GM23338 (cell line): ENCODE measurements at regions not wholly inside any gene's neighbourhood (a gene's known extent, or its start where the extent isn't known, plus 50 kb on each side); places are given as distances from the start of the nearest gene placed in this dataset.

Source experiments
- ATAC-seq: fragments of 200-7000 bp; cut with Tn5 transposase; 3 replicates; pipeline ENCODE4 v1.9.1; 2020
- DNase-seq: peaks from one replicate; pipeline ENCODE4 v3.0.0-alpha.2; 2015; ENCODE audit warnings: low spot score
- H2AFZ ChIP-seq: fragments of 200-600 bp; sonication (generic); 2 replicates; pipeline ENCODE4 v1.8.0; 2016; ENCODE audit warnings: antibody characterized with exemption, mild to moderate bottlenecking, moderate library complexity
- H3F3A ChIP-seq: fragments of 200-600 bp; sonication (generic); replicated peaks from 2 replicates; pipeline ENCODE4 v1.8.0; 2017; ENCODE audit warnings: antibody characterized with exemption, mixed run types, low read depth
- H3K27ac ChIP-seq: fragments of 200-600 bp; sonication (generic); 2 replicates; pipeline ENCODE4 v1.6.1; 2016; ENCODE audit warnings: low read depth
- H3K27me3 ChIP-seq: fragments of 200-600 bp; sonication (generic); 2 replicates; pipeline ENCODE4 v1.8.0; 2016; ENCODE audit warnings: mild to moderate bottlenecking, mixed run types, moderate library complexity; ENCODE audit not compliant: insufficient read depth
- H3K36me3 ChIP-seq: fragments of 200-600 bp; sonication (generic); 2 replicates; pipeline ENCODE4 v1.8.0; 2016; ENCODE audit warnings: mild to moderate bottlenecking; ENCODE audit not compliant: insufficient read depth
- H3K4me1 ChIP-seq: fragments of 200-600 bp; sonication (generic); 2 replicates; pipeline ENCODE4 v1.8.0; 2016; ENCODE audit warnings: mild to moderate bottlenecking, moderate library complexity; ENCODE audit not compliant: insufficient read depth
- H3K4me2 ChIP-seq: fragments of 200-600 bp; sonication (generic); 2 replicates; pipeline ENCODE4 v1.7.1; 2017; ENCODE audit warnings: mixed run types
- H3K4me3 ChIP-seq: fragments of 200-600 bp; sonication (generic); 2 replicates; pipeline ENCODE4 v1.6.1; 2016; ENCODE audit warnings: mixed run types
- H3K79me2 ChIP-seq: fragments of 200-600 bp; sonication (generic); replicated peaks from 2 replicates; pipeline ENCODE4 v1.8.0; 2017; ENCODE audit warnings: mild to moderate bottlenecking; ENCODE audit not compliant: insufficient read depth
- H3K9me2 ChIP-seq: fragments of 200-600 bp; sonication (generic); 2 replicates; pipeline ENCODE4 v1.8.0; 2017; ENCODE audit not compliant: insufficient read depth
- H4K20me1 ChIP-seq: fragments of 200-600 bp; sonication (generic); replicated peaks from 2 replicates; pipeline ENCODE4 v1.8.0; 2017; ENCODE audit warnings: mild to moderate bottlenecking; ENCODE audit not compliant: insufficient read depth
- H3K27ac Mint-ChIP-seq: 2 replicates; pipeline ENCODE4 v1.8.0; 2020; ENCODE audit warnings: inconsistent platforms, mild to moderate bottlenecking, moderate library complexity, mixed read lengths
- H3K27me3 Mint-ChIP-seq: 3 replicates; pipeline ENCODE4 v1.8.0; 2022; ENCODE audit warnings: low read depth, mild to moderate bottlenecking, moderate library complexity, mixed read lengths, inconsistent platforms; ENCODE audit not compliant: insufficient read depth, poor library complexity
- H3K36me3 Mint-ChIP-seq: 3 replicates; pipeline ENCODE4 v1.8.0; 2021; ENCODE audit warnings: low read depth, mild to moderate bottlenecking, inconsistent platforms, moderate library complexity, mixed read lengths
- H3K4me1 Mint-ChIP-seq: 3 replicates; pipeline ENCODE4 v1.8.0; 2020; ENCODE audit warnings: mild to moderate bottlenecking, inconsistent platforms, mixed read lengths
- H3K4me3 Mint-ChIP-seq: 3 replicates; pipeline ENCODE4 v1.8.0; 2021; ENCODE audit warnings: moderate library complexity, mild to moderate bottlenecking, inconsistent platforms, mixed read lengths
- H3K9me3 Mint-ChIP-seq: 3 replicates; pipeline ENCODE4 v1.8.0; 2020; ENCODE audit warnings: moderate library complexity, mild to moderate bottlenecking, inconsistent platforms, mixed read lengths
- CREB1 ChIP-seq: fragments of 250-450 bp; sonication (Bioruptor Pico); IDR thresholded peaks from 2 replicates; pipeline ENCODE4 v1.5.0; 2020; ENCODE audit warnings: low read depth, mild to moderate bottlenecking, moderate library complexity
- EZH2 ChIP-seq: fragments of 200-600 bp; sonication (generic); IDR thresholded peaks from one replicate; pipeline ENCODE4 v1.8.0; 2017; ENCODE audit warnings: antibody characterized with exemption, mild to moderate bottlenecking, low read depth; ENCODE audit not compliant: unreplicated experiment
- EZH2phosphoT487 ChIP-seq: fragments of 200-600 bp; sonication (generic); IDR thresholded peaks from one replicate; pipeline ENCODE4 v1.8.1; 2018; ENCODE audit warnings: antibody characterized with exemption; ENCODE audit not compliant: unreplicated experiment
- JUNB ChIP-seq: IDR thresholded peaks from one replicate; pipeline ENCODE4 v1.6.1; 2016; ENCODE audit warnings: antibody characterized with exemption; ENCODE audit not compliant: unreplicated experiment
- NANOG ChIP-seq: IDR thresholded peaks from 2 replicates; pipeline ENCODE4 v1.6.1; 2016; ENCODE audit warnings: antibody characterized with exemption, borderline replicate concordance
- POLR2AphosphoS5 ChIP-seq: IDR thresholded peaks from 2 replicates; pipeline ENCODE4 v1.6.1; 2016; ENCODE audit warnings: antibody characterized with exemption, low read depth
- STAT1 ChIP-seq: IDR thresholded peaks from one replicate; pipeline ENCODE4 v1.6.1; 2016; ENCODE audit warnings: antibody characterized with exemption; ENCODE audit not compliant: unreplicated experiment
- ZNF114 ChIP-seq: fragments of 250-450 bp; sonication (Bioruptor Pico); IDR thresholded peaks from 2 replicates; pipeline ENCODE4 v1.5.0; 2020; ENCODE audit warnings: mild to moderate bottlenecking, moderate library complexity
- ZNF331 ChIP-seq: fragments of 250-450 bp; sonication (Bioruptor Pico); IDR thresholded peaks from 2 replicates; pipeline ENCODE4 v1.5.0; 2020; ENCODE audit warnings: low read depth, mild to moderate bottlenecking, moderate library complexity
- TF ChIP-seq, protein P1 (sequence below): IDR thresholded peaks from one replicate; pipeline ENCODE4 v1.6.1; 2018; ENCODE audit warnings: antibody characterized with exemption; ENCODE audit not compliant: unreplicated experiment
- TF ChIP-seq, protein P2 (sequence below): fragments of 250-450 bp; sonication (Bioruptor Pico); IDR thresholded peaks from 2 replicates; pipeline ENCODE4 v1.5.0; 2020; ENCODE audit warnings: mild to moderate bottlenecking, moderate library complexity
- TF ChIP-seq, protein P3 (sequence below): IDR thresholded peaks from 2 replicates; pipeline ENCODE4 v1.6.1; 2016; ENCODE audit warnings: antibody characterized with exemption
- TF ChIP-seq, protein P4 (sequence below), 2 experiments: fragments of 200-600 bp in 1 of 2; sonication (generic) in 1 of 2; conservative IDR thresholded peaks; 2 replicates each; pipeline versions ENCODE4 v1.5.1 to v1.6.1; 2016 to 2017; ENCODE audit warnings: antibody characterized with exemption in 2 of 2, low read depth in 2 of 2, mild to moderate bottlenecking in 2 of 2, moderate library complexity in 1 of 2

DNA sequence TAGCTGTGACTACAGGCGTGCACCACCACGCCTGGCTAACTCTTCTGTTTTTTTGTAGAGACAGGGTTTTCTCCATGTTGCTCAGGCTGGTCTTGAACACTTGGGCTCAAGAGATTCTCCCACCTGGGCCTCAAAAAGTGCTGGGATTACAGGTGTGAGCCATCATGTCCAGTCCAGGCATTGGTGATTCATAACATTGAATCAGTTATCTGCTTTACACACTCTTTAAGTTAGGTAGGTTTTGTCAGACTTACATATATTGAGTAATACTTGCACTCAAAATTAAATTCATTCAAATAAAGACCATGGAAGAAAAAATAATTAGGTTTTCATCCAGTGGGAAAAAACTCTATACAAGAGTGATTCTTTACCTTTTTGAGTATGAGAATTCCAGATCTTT lies 93.2 kb upstream of the XPO1 start:
- Histone ChIP-seq H4K20me1 (no peaks in the 10 kb centered on the region), H3F3A (no peaks in the 10 kb centered on the region), H2AFZ (no peak overlapping the region), H3K4me1 (peaks cover 36% of the 10 kb centered on the region), H3K36me3 (no peaks in the 10 kb centered on the region; the same call in 1 of the 2 replicates), H3K9me2 (no peaks in the 10 kb centered on the region), H3K79me2 (no peaks in the 10 kb centered on the region), H3K4me3 (no peak overlapping the region), H3K27me3 (no peaks in the 10 kb centered on the region), H3K4me2 (no peak overlapping the region), H3K27ac (no peak overlapping the region)
- Mint-ChIP-seq H3K9me3 (no peaks in the 10 kb centered on the region), H3K27me3 (peaks cover 6% of the 10 kb centered on the region), H3K27ac (no peak overlapping the region), H3K36me3 (no peaks in the 10 kb centered on the region; the same call in 2 of the 3 replicates), H3K4me1 (peaks cover 32% of the 10 kb centered on the region), H3K4me3 (no peak overlapping the region)
- no peak for DNase-seq
- no peak for ATAC-seq
- TF ChIP-seq, protein P1, sequence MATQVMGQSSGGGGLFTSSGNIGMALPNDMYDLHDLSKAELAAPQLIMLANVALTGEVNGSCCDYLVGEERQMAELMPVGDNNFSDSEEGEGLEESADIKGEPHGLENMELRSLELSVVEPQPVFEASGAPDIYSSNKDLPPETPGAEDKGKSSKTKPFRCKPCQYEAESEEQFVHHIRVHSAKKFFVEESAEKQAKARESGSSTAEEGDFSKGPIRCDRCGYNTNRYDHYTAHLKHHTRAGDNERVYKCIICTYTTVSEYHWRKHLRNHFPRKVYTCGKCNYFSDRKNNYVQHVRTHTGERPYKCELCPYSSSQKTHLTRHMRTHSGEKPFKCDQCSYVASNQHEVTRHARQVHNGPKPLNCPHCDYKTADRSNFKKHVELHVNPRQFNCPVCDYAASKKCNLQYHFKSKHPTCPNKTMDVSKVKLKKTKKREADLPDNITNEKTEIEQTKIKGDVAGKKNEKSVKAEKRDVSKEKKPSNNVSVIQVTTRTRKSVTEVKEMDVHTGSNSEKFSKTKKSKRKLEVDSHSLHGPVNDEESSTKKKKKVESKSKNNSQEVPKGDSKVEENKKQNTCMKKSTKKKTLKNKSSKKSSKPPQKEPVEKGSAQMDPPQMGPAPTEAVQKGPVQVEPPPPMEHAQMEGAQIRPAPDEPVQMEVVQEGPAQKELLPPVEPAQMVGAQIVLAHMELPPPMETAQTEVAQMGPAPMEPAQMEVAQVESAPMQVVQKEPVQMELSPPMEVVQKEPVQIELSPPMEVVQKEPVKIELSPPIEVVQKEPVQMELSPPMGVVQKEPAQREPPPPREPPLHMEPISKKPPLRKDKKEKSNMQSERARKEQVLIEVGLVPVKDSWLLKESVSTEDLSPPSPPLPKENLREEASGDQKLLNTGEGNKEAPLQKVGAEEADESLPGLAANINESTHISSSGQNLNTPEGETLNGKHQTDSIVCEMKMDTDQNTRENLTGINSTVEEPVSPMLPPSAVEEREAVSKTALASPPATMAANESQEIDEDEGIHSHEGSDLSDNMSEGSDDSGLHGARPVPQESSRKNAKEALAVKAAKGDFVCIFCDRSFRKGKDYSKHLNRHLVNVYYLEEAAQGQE, result no peak
- TF ChIP-seq POLR2AphosphoS5, result no peak
- TF ChIP-seq ZNF331, result no peak
- no peak for TF ChIP-seq NANOG
- TF ChIP-seq, protein P2, sequence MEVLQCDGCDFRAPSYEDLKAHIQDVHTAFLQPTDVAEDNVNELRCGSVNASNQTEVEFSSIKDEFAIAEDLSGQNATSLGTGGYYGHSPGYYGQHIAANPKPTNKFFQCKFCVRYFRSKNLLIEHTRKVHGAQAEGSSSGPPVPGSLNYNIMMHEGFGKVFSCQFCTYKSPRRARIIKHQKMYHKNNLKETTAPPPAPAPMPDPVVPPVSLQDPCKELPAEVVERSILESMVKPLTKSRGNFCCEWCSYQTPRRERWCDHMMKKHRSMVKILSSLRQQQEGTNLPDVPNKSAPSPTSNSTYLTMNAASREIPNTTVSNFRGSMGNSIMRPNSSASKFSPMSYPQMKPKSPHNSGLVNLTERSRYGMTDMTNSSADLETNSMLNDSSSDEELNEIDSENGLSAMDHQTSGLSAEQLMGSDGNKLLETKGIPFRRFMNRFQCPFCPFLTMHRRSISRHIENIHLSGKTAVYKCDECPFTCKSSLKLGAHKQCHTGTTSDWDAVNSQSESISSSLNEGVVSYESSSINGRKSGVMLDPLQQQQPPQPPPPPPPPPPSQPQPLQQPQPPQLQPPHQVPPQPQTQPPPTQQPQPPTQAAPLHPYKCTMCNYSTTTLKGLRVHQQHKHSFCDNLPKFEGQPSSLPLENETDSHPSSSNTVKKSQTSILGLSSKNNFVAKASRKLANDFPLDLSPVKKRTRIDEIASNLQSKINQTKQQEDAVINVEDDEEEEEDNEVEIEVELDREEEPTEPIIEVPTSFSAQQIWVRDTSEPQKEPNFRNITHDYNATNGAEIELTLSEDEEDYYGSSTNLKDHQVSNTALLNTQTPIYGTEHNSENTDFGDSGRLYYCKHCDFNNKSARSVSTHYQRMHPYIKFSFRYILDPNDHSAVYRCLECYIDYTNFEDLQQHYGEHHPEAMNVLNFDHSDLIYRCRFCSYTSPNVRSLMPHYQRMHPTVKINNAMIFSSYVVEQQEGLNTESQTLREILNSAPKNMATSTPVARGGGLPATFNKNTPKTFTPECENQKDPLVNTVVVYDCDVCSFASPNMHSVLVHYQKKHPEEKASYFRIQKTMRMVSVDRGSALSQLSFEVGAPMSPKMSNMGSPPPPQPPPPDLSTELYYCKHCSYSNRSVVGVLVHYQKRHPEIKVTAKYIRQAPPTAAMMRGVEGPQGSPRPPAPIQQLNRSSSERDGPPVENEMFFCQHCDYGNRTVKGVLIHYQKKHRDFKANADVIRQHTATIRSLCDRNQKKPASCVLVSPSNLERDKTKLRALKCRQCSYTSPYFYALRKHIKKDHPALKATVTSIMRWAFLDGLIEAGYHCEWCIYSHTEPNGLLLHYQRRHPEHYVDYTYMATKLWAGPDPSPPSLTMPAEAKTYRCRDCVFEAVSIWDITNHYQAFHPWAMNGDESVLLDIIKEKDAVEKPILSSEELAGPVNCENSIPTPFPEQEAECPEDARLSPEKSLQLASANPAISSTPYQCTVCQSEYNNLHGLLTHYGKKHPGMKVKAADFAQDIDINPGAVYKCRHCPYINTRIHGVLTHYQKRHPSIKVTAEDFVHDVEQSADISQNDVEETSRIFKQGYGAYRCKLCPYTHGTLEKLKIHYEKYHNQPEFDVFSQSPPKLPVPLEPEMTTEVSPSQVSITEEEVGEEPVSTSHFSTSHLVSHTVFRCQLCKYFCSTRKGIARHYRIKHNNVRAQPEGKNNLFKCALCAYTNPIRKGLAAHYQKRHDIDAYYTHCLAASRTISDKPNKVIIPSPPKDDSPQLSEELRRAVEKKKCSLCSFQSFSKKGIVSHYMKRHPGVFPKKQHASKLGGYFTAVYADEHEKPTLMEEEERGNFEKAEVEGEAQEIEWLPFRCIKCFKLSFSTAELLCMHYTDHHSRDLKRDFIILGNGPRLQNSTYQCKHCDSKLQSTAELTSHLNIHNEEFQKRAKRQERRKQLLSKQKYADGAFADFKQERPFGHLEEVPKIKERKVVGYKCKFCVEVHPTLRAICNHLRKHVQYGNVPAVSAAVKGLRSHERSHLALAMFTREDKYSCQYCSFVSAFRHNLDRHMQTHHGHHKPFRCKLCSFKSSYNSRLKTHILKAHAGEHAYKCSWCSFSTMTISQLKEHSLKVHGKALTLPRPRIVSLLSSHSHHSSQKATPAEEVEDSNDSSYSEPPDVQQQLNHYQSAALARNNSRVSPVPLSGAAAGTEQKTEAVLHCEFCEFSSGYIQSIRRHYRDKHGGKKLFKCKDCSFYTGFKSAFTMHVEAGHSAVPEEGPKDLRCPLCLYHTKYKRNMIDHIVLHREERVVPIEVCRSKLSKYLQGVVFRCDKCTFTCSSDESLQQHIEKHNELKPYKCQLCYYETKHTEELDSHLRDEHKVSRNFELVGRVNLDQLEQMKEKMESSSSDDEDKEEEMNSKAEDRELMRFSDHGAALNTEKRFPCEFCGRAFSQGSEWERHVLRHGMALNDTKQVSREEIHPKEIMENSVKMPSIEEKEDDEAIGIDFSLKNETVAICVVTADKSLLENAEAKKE (CRISPR knock-in tag), result no peak
- TF ChIP-seq ZNF114 (CRISPR knock-in tag), result no peak
- no peak for TF ChIP-seq EZH2phosphoT487
- no peak for TF ChIP-seq EZH2
- no peak for TF ChIP-seq STAT1
- TF ChIP-seq CREB1 (CRISPR knock-in tag), result no peak
- no peak for TF ChIP-seq JUNB
- TF ChIP-seq, protein P3, sequence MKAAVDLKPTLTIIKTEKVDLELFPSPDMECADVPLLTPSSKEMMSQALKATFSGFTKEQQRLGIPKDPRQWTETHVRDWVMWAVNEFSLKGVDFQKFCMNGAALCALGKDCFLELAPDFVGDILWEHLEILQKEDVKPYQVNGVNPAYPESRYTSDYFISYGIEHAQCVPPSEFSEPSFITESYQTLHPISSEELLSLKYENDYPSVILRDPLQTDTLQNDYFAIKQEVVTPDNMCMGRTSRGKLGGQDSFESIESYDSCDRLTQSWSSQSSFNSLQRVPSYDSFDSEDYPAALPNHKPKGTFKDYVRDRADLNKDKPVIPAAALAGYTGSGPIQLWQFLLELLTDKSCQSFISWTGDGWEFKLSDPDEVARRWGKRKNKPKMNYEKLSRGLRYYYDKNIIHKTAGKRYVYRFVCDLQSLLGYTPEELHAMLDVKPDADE, result no peak
- TF ChIP-seq, protein P4, sequence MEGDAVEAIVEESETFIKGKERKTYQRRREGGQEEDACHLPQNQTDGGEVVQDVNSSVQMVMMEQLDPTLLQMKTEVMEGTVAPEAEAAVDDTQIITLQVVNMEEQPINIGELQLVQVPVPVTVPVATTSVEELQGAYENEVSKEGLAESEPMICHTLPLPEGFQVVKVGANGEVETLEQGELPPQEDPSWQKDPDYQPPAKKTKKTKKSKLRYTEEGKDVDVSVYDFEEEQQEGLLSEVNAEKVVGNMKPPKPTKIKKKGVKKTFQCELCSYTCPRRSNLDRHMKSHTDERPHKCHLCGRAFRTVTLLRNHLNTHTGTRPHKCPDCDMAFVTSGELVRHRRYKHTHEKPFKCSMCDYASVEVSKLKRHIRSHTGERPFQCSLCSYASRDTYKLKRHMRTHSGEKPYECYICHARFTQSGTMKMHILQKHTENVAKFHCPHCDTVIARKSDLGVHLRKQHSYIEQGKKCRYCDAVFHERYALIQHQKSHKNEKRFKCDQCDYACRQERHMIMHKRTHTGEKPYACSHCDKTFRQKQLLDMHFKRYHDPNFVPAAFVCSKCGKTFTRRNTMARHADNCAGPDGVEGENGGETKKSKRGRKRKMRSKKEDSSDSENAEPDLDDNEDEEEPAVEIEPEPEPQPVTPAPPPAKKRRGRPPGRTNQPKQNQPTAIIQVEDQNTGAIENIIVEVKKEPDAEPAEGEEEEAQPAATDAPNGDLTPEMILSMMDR (conservative IDR thresholded peaks at IDR 0.05; ENCODE audit: low read depth in 2 of 2), result no peak
